Prostate gland (tissue), 2 donors: ENCODE measurements at regions not wholly inside any gene's neighbourhood (a gene's known extent, or its start where the extent isn't known, plus 50 kb on each side); places are given as distances from the start of the nearest gene placed in this dataset.

Experiments used
- CTCF ChIP-seq, 4 experiments: fragments of 200-600 bp in 2 of 4; fragments of 450-650 bp in 2 of 4; sonication (generic) in 2 of 4; IDR thresholded peaks; 1 replicate in 3 of 4; 2 replicates in 1 of 4; pipeline ENCODE4 v1.5.1; 2016 to 2019; ENCODE audit warnings: antibody characterized with exemption in 4 of 4, mild to moderate bottlenecking in 2 of 4, moderate library complexity in 2 of 4
- POLR2A ChIP-seq: fragments of 450-650 bp; IDR thresholded peaks from one replicate; pipeline ENCODE4 v1.6.1; 2016; ENCODE audit warnings: antibody characterized with exemption, mild to moderate bottlenecking
- POLR2AphosphoS5 ChIP-seq: sonication (generic); formaldehyde crosslinking; IDR thresholded peaks from one replicate; pipeline ENCODE4 v1.6.1; 2017; ENCODE audit warnings: antibody characterized with exemption

- no peak for TF ChIP-seq CTCF (IDR thresholded peaks at IDR 0.05)
- no peak for TF ChIP-seq POLR2A
- TF ChIP-seq POLR2AphosphoS5 = no peak
Observed at GRCh38 chr17:34710226-34710625, 130.8 kb downstream of the TMEM132E start.
